ENCODE measurements at regions not wholly inside any gene's neighbourhood (a gene's known extent, or its start where the extent isn't known, plus 50 kb on each side); places are given as distances from the start of the nearest gene placed in this dataset.

DNA sequence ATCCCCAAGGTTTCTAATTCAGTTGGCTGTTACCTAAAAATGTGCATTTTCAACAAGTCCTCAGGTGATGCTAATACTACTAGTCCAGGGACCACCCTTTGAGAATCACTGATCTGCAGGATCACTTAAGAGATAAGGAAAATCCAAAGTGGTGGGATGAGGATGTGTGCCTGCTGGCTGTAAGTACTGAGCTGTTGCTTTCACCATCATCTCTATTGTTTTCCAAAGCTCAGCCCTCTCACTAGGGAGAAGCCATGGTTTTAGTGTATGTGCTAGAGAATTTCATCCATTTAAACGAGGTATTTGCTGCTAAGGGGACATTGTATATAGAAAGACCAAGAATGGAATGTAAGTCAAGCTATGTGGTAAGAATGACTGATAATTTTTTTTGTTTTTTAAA lies 202.3 kb downstream of the KIF21A start:
- no peak for TF ChIP-seq ZNF274 (IDR thresholded peaks at IDR 0.05; ENCODE audit: low read depth, low read length)
- no peak overlapping the region for H3K4me3 ChIP-seq (ENCODE audit: low read length)

DNA sequence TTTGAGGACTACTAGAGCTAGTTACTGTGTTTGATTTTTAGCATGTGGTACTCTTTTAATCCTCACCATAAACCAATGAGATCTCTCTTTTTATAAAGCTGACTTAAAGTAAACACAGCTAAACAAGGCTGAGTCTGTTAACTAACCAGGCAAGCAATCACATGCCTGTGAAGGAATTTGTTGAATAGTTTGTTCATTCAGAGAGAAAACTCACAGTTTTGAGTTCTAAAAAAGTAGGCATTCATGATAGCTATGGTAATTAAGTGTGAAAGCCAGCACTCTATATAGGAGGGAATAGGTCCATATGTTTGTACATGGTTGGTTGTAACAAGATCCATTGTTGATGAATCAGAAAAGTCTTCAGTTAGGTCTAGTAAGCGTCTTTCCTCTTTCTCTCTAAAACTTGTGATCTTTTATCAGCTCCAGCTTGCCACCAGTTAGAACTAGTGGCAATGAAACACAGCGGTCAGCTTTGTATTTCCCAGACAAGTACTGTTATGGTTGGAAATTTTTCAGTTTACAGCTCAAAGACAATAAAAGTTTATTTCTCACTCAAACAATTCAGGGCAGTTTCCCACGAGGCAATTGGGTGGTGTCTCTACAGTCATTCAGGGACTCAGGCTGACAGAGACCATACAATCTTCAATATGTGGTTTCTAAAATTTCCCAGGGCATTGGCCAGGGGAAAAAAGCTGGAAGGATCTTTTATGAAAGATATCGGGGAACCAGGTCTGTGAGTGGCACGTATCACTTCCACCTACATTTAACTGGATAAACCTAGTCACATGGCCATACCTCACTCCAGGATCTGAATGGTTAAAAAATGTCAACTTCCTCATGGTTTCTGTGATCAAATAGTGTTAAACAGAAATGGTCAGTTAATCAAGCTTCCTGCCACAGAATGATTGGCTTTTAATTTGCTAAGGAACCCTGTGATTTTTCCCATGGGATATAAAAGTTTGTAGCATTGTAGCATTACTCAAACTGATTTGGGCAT lies 203.1 kb downstream of the KIF21A start:
- TF ChIP-seq ZNF274 (IDR thresholded peaks at IDR 0.05; ENCODE audit: low read depth, low read length), result no peak

DNA sequence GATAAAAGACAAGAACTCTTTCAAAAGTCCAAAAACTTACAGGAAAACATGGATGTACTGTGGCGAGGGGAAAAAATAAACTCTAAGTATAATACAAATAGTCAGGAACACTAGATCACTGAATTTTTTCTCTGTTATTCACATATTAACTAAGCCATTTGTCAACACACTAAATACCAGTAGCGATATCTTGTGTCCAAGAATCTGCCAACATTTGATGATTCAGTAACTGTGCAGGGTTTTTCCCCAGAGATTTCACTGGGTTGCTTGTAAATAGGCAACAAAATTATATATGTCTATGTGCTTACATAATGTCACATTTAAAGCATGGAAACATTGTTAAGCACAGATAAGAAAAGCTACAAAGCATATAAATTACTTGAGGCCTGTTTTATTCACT lies 205.9 kb downstream of the KIF21A start:
- H3K4me3 ChIP-seq (ENCODE audit: low read length), result no peak overlapping the region
- TF ChIP-seq ZNF274 (IDR thresholded peaks at IDR 0.05; ENCODE audit: low read depth, low read length), result no peak

More for the DNA sequence above, 203.1 kb downstream of the KIF21A start:
- no peak overlapping the region for H3K4me3 ChIP-seq (ENCODE audit: low read length)

DNA sequence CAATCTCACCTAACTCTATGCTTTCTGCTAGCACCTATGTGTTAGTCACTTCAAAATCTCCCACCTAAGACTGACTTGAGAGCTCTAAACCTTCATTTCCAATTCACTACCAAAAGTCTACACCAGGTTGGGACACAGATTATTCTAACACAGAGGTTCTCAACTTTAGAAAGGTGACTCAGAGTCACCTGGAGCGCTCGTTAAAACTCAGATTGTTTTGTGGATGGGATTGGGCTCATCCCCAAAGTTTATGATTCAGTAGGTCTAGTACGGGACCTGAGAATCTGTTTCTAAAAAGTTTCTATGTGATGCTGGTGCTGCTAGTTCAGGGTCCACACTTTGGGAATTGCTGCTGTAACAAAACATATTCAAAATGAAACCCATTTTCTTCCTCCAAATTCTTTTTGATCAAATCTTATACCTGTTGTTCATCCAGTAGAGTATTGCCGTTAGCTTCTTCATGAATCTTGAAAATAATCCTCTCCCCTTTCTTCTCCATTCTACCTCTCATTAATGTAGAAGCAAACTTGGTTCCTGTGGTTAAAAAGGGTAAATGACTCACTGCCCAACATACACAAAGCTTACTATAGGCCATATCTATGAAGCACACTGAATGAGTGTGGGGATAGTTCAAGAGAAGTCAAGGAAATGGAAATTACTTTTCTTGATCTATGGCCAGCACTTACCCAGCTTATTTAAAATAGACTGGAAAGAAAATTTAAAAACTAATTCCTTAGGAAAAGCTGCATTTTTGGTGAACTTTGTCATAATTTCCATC lies 206.7 kb downstream of the KIF21A start:
- H3K4me3 ChIP-seq (ENCODE audit: low read length), result no peak overlapping the region
- TF ChIP-seq ZNF274 (IDR thresholded peaks at IDR 0.05; ENCODE audit: low read depth, low read length), result no peak

DNA sequence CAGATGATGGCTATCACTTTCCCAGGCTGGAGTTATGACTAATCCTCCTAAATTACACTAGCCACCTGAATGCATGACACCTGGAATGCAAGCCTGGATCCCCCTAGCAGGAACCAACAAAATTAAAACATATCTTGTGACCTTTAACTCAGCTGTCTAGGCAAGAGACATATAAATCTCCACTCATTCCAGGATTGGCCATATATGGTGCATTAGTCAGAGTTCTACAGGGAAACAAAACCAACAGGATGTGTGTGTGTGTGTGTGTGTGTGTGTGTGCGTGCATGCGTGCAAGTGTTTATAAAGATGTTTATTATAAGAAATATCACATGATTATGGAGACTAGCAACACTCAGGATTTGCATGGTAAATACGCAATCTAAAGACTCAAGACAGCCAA lies 212.8 kb downstream of the KIF21A start:
- no peak for TF ChIP-seq ZNF274 (IDR thresholded peaks at IDR 0.05; ENCODE audit: low read depth, low read length)
- no peak overlapping the region for H3K4me3 ChIP-seq (ENCODE audit: low read length)

DNA sequence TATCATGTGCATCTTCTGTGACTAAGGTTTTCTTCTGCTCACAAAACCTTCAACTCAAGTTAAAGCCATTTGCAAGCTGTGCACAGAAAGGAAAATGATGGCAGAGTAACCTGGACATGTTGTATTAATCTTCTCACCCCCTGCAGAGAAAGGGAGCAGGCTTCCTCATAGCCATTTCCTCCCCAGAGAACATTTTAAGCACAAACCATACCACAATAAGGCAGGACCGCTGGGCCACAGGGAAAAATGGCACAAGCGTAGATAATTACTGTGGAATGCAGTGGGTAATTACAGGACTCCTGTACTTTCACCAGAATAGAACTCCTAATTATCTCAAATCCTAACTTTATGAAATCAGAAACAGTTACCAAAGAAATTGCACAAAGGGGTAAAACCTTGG lies 215.7 kb downstream of the KIF21A start:
- H3K4me3 ChIP-seq (ENCODE audit: low read length), result no peak overlapping the region
- TF ChIP-seq ZNF274 (IDR thresholded peaks at IDR 0.05; ENCODE audit: low read depth, low read length), result no peak

DNA sequence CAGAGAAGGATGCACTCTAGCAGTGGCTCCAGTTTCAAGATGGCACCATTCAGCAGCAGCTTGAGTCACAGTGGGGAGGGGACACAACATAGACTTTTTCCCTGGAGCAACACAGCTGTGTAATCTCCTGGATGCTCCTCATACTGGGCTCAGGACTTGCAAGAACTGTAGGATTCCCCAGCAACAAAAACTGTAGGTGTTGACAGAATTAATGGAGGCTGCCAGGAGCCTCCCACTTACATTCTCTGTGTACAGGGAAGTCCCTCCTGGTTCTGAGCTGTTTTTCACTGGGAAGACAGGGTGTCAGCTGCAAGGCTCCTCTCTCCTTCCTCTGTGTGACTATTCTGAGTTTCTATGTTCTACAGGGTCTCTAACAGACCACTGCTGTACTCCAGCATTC lies 217.9 kb downstream of the KIF21A start:
- no peak overlapping the region for H3K4me3 ChIP-seq (ENCODE audit: low read length)
- TF ChIP-seq ZNF274 (IDR thresholded peaks at IDR 0.05; ENCODE audit: low read depth, low read length), result no peak

DNA sequence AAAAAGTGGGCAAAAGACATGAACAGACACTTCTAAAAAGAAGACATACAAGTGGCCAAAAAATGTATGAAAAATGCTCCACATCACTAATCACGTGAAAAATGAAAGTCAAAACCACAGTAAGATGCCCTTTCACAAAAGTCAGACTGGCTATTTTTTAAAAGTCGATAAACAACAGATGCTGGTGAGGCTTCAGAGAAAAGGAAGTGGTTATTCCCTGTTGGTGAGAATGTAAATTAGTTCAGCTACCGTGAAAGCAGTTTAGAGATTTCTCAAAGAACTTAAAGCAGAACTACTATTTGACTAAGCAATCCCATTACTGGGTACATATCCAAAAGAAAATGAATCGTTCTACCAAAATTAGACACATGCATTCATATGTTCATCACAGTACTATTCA lies 237.0 kb downstream of the KIF21A start:
- no peak for TF ChIP-seq ZNF274 (IDR thresholded peaks at IDR 0.05; ENCODE audit: low read depth, low read length)

DNA sequence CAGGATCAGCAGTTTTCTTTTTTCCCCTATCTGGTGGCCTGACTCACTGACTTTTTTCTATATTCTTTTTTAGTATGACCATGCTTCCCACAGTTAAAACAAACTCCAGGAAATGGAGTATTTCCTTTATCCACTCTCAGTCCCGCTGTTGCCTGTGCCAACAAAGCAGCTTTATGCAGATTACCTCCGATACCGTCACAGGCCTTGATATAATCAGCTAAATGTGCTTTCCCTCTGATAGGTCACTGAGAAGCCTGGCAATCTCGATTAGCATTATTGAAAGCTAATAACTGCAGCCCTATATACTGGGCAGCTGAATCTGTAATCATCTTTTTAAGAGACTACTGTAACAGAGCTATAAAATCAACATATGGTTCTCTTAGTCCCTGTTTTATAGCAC lies 243.6 kb downstream of the KIF21A start:
- TF ChIP-seq ZNF274 (IDR thresholded peaks at IDR 0.05; ENCODE audit: low read depth, low read length), result no peak
- no peak overlapping the region for H3K4me3 ChIP-seq (ENCODE audit: low read length)

More for the DNA sequence above, 237.0 kb downstream of the KIF21A start:
- no peak overlapping the region for H3K4me3 ChIP-seq (ENCODE audit: low read length)

DNA sequence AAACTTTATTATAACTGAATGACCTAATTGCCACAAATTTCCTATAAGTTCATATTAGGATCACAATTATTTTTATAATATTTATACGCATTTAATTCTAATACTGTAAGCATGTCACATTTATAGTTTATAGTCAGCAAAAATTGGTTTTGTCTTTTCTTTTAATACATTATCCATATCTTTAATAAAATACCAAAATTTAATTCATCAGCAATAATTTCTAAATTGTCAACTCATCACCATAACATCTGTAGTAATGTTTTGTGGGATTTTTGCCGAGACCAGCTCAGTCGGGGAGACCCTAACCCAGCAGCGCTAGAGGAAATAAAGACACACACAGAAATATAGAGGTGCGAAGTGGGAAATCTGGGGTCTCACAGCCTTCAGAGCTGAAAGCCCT lies 254.2 kb downstream of the KIF21A start:
- no peak overlapping the region for H3K4me3 ChIP-seq (ENCODE audit: low read length)
- TF ChIP-seq ZNF274 (IDR thresholded peaks at IDR 0.05; ENCODE audit: low read depth, low read length), result no peak

DNA sequence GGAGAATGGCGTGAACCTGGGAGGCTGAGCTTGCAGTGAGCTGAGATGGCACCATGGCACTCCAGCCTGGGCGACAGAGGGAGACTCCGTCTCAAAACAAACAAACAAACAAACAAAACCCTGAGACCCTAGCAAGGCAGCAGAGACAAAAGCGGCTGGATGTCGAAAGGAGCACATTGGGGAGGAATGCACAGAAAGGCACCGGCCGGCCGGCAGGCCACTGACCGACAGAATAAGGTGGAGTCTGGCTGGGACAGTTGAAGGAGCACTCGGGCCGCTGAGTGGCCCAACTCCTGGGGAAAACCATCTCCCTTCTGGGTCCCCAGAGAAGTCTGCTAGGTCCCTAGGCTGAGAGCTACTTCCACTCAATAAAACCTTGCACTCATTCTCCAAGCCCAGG lies 256.2 kb downstream of the KIF21A start:
- no peak overlapping the region for H3K4me3 ChIP-seq (ENCODE audit: low read length)

DNA sequence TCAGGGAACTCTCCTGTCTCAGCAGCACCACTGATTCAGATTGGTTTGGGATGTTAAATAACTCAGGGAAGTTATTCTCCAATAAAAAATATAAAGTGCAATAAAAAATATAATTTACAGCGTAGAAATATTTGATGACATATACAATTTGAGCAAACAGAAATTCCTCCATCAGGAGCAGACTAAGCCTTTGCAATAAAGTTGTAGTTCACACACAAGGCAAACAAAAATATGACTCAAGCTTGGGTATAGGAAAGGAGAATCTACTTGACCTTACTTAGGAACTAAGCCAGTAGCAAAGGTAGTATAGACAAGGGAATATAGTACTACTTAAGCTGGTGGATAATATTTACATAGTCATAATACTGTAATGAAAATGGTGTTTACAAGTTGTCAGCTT lies 264.1 kb downstream of the KIF21A start:
- no peak overlapping the region for H3K4me3 ChIP-seq (ENCODE audit: low read length)
- no peak for TF ChIP-seq ZNF274 (IDR thresholded peaks at IDR 0.05; ENCODE audit: low read depth, low read length)

More for the DNA sequence above, 256.2 kb downstream of the KIF21A start:
- no peak for TF ChIP-seq ZNF274 (IDR thresholded peaks at IDR 0.05; ENCODE audit: low read depth, low read length)

DNA sequence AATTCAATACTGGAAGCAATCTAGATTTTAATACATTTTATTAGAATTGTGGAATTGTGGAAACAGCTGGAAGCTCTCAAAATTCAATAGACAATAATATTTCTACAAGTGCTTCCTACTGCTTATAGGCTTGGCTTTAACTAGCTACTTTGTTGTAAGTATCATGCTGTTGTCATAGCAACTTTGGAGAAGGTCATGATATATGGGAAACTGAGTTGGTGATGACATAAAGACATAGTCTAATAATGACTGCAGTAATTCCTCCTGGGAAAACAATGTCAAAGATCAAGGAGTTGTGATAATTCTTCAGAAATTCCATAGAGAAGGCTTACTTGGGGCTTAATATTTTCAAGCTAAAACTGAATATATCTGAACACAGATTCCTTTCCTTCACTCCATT lies 266.6 kb downstream of the KIF21A start:
- TF ChIP-seq ZNF274 (IDR thresholded peaks at IDR 0.05; ENCODE audit: low read depth, low read length), result no peak
- no peak overlapping the region for H3K4me3 ChIP-seq (ENCODE audit: low read length)

DNA sequence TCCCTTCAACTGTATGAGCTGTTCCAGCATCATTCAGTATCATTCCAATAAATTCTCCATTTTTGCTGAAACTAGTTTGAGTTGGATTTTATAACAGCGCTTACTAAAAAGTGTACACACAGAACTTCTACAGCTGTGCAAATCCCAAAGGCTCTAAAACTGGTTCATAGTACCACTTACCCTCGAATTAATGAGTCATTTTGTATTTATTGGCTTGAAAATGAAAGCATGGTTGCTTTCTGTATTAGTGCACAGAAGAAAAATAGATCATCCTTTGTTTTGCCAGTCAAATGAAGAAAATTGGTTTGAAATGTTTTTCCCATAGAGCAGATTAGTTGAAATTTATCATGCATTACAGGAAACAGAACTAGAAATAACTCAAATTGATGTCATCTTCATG lies 268.3 kb upstream of the CPNE8 start:
- H3K4me3 ChIP-seq (ENCODE audit: low read length), result no peak overlapping the region
- TF ChIP-seq ZNF274 (IDR thresholded peaks at IDR 0.05; ENCODE audit: low read depth, low read length), result no peak

DNA sequence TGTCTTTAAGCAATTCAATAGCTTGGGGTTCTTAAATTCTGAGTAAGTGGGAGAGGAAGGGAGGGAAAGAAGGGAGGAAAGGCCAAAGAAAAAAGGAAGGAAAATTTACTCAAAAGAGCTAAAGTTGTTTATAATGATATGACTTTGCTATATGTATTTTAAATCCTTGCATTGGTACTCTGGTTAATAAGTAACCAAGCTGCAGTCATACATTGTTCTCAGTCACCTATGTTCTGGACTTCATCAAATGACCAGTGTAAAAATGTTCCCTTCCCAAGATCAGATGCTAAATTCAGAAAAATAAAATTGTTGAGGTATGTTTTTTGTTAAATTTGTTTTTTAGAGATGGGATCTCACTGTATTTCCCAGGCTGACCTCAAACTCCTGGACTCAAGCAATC lies 259.9 kb upstream of the CPNE8 start:
- H3K4me3 ChIP-seq (ENCODE audit: low read length), result no peak overlapping the region
- TF ChIP-seq ZNF274 (IDR thresholded peaks at IDR 0.05; ENCODE audit: low read depth, low read length), result no peak

Data from GM08714 (cell line).